Mucosa of descending colon (tissue), 3 donors: ENCODE measurements at regions not wholly inside any gene's neighbourhood (a gene's known extent, or its start where the extent isn't known, plus 50 kb on each side); places are given as distances from the start of the nearest gene placed in this dataset.
A peak's percentile ranks its signal among the peaks of the same experiment; 100 is the strongest.

Experiments used
- ATAC-seq: fragments of 200-7000 bp; cut with Tn5 transposase; one replicate; pipeline ENCODE4 v1.9.1; 2020; ENCODE audit warnings: mild to moderate bottlenecking, moderate library complexity
- DNase-seq, 3 donors: peaks; one replicate each; pipeline ENCODE4 v3.0.0-alpha.2; 2020
- H3K36me3 ChIP-seq: fragments of 200-600 bp; one replicate; pipeline ENCODE4 v1.8.0; 2021; ENCODE audit warnings: low read depth, mild to moderate bottlenecking
- H3K4me1 ChIP-seq: fragments of 200-600 bp; one replicate; pipeline ENCODE4 v1.8.0; 2021; ENCODE audit warnings: low read depth, mild to moderate bottlenecking
- H3K4me3 ChIP-seq: fragments of 200-600 bp; one replicate; pipeline ENCODE4 v1.8.0; 2021; ENCODE audit warnings: mild to moderate bottlenecking
- H3K9me3 ChIP-seq: fragments of 200-600 bp; one replicate; pipeline ENCODE4 v1.8.0; 2021; ENCODE audit warnings: mild to moderate bottlenecking
- intact Hi-C, 2 donors: fragments of 100-400 bp; cut with DNase I in 1 of 2; cut with micrococcal nuclease in 1 of 2; formaldehyde crosslinking; loops; one replicate each; pipeline versions ENCODE4 v1.11.0 to v1.11.1; 2022; cut with DNase I, micrococcal nuclease
- TF ChIP-seq, protein P1 (sequence below): fragments of 200-600 bp; IDR thresholded peaks from one replicate; pipeline ENCODE4 v1.8.0; 2022; ENCODE audit warnings: antibody characterized with exemption, mild to moderate bottlenecking
- donor health status: DM: no; HTN: no; CAD: no; lungs with moderate emphysema.
- donor health status: DM: no; HTN: no; CAD: no.
- donor health status: DM: no; HTN: yes; CAD: no.

DNA sequence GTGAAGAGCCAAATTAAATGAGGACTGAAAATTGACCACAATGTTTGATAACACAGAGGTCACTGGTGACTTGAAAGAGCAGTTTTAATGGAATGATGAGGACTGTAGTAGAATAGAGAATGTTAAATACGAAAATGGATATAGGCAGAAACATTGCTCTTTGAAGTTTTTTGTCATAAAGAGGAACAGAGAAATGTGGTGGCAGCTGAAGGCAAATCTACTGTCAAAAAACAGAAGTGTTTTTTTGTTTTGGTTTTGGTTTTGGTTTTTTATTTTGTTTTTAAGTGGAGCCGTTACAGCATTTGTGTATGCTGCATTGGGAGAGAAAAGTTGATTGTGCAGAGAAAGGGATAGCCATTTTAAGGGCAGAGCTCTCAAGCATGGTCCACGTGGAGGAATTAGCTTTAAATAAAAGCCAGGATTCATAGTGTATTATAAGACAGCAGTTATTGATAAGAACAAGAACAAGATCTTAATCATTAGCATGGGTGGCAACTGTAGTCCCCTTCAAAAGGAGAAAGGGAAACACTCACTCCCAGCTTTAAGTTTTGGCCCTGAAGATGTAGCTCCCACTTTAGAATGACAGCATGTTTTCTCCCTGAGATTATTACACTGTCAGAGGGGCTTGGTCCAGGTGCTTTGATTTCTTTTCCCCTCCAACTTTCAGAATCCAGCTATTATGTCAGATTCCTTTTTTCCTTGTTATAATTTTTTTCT, 156.7 kb upstream of the BET1 start:
- ATAC-seq (peak; percentile 51), DNase-seq (no peak)
- Histone ChIP-seq H3K4me3 (no peak overlapping the region), H3K4me1 (no peaks in the 10 kb centered on the region), H3K9me3 (no peaks in the 10 kb centered on the region), H3K36me3 (no peaks in the 10 kb centered on the region)
- TF ChIP-seq, protein P1, sequence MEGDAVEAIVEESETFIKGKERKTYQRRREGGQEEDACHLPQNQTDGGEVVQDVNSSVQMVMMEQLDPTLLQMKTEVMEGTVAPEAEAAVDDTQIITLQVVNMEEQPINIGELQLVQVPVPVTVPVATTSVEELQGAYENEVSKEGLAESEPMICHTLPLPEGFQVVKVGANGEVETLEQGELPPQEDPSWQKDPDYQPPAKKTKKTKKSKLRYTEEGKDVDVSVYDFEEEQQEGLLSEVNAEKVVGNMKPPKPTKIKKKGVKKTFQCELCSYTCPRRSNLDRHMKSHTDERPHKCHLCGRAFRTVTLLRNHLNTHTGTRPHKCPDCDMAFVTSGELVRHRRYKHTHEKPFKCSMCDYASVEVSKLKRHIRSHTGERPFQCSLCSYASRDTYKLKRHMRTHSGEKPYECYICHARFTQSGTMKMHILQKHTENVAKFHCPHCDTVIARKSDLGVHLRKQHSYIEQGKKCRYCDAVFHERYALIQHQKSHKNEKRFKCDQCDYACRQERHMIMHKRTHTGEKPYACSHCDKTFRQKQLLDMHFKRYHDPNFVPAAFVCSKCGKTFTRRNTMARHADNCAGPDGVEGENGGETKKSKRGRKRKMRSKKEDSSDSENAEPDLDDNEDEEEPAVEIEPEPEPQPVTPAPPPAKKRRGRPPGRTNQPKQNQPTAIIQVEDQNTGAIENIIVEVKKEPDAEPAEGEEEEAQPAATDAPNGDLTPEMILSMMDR = no peak
- intact Hi-C loops = no loop called here

DNA sequence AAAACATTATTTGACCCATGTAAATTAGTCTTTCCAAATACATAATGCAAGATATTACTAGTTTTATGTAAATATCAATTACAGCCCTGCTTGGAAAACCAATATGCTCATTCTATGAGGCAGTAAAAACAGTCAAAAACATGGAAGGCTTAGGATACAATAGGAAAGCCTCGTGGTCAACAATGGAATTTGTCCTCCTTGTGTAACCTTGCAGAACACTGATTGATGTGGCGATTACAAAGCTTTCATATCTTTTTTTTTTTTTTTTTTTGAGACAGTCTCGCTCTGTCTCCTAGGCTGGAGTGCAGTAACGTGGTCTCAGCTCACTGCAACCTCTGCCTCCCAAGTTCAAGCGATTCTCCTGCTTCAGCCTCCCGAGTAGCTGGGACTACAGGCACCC, 157.3 kb upstream of the BET1 start:
- intact Hi-C loops = no loop called here
- no peak for ATAC-seq
- TF ChIP-seq, protein P1 = no peak
- H3K36me3 ChIP-seq = no peaks in the 10 kb centered on the region
- H3K4me1 ChIP-seq = no peaks in the 10 kb centered on the region
- no peak for DNase-seq
- no peaks in the 10 kb centered on the region for H3K9me3 ChIP-seq
- H3K4me3 ChIP-seq = no peak overlapping the region

DNA sequence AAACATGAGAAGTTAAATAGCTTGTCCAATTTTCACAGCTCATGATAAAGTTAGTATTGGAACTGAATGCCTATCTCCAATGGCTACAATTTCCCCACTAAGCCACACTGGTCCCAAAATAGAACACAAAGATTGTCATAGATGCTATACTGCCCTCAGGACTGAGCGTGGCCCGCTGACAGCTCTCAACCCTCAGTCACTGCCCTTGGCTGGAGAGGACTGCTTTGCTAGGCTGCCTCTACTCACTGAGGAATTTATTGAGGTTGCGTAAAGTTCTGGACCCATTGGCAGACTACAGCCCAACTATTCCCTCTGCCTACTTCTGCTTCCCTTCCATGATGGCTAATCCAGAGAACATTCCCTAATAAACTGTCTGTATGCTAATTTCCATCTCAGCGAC, 165.5 kb upstream of the BET1 start:
- DNase-seq (no peak), ATAC-seq (no peak)
- intact Hi-C loops = no loop called here
- TF ChIP-seq, protein P1 = no peak
- no peaks in the 10 kb centered on the region for H3K9me3 ChIP-seq
- no peak overlapping the region for H3K4me3 ChIP-seq
- H3K36me3 ChIP-seq = no peaks in the 10 kb centered on the region
- no peaks in the 10 kb centered on the region for H3K4me1 ChIP-seq

DNA sequence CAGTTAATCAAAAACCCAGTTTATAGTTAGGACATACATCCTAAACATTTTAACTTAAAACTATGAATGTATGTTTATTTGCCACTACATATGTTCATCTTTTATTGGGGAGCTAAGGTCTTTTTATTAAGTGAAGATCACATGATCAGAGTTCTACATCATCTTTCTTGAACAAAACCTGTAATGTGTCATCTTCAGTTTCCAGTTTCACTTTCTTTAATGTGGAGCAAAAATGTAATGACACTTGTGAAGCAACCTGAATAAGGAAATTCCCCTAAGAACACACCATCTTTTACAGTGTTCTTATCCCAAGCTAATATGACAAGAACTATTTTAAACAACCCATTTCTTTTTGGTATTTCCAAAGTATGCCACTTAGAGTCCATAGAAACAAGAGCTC, 166.7 kb upstream of the BET1 start:
- H3K4me1 ChIP-seq = no peaks in the 10 kb centered on the region
- H3K9me3 ChIP-seq = no peaks in the 10 kb centered on the region
- H3K4me3 ChIP-seq = no peak overlapping the region
- no peak for ATAC-seq
- TF ChIP-seq, protein P1 = no peak
- intact Hi-C loops = no loop called here
- DNase-seq = no peak
- no peaks in the 10 kb centered on the region for H3K36me3 ChIP-seq

DNA sequence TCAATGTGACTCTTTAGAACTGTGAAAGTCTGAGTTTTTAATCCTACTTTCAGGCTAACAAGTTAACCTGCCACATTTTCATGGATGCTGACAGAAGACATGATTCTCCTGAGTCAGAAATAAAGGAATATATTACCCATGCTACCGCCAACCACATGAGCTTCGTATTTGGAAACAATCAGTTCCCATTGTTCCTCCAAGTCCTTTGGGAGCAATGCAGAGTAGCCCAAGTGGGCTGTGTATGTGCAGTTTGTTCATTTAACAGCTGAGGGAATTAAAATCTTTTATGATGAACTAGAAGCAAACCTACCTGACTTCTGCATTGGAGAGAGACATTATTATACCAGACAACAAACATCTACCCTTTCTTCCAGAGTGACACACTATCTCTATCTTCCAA, 169.3 kb upstream of the BET1 start:
- no peak overlapping the region for H3K4me3 ChIP-seq
- H3K4me1 ChIP-seq = no peaks in the 10 kb centered on the region
- no peaks in the 10 kb centered on the region for H3K36me3 ChIP-seq
- ATAC-seq = no peak
- TF ChIP-seq, protein P1 = no peak
- intact Hi-C loops = no loop called here
- H3K9me3 ChIP-seq = no peaks in the 10 kb centered on the region
- no peak for DNase-seq

DNA sequence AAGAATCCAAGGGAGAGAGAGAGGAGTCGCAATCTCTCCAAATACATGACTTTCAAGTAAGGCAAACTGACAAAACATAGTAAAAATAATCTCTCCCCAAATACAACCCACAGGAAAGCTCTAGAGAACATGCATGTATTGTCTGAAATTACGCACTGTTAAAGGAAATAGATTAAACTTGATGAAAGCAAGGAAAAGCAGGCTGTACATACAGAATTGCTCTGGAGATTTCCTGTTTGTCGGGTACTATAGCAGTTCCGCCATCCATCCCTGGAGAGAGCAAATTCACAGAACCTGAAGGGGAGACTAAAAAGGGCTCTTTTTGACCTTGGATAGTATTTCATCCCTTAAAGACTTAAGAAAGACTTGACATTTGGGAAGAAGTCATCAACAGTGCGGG, 170.2 kb upstream of the BET1 start:
- no peak for DNase-seq
- intact Hi-C loops = no loop called here
- no peak for ATAC-seq

More for the DNA sequence above, 170.2 kb upstream of the BET1 start:
- no peak overlapping the region for H3K4me3 ChIP-seq
- no peaks in the 10 kb centered on the region for H3K9me3 ChIP-seq
- H3K4me1 ChIP-seq = no peaks in the 10 kb centered on the region
- TF ChIP-seq, protein P1 = no peak
- no peaks in the 10 kb centered on the region for H3K36me3 ChIP-seq
